ENCODE measurements at regions not wholly inside any gene's neighbourhood (a gene's known extent, or its start where the extent isn't known, plus 50 kb on each side); places are given as distances from the start of the nearest gene placed in this dataset.

DNA sequence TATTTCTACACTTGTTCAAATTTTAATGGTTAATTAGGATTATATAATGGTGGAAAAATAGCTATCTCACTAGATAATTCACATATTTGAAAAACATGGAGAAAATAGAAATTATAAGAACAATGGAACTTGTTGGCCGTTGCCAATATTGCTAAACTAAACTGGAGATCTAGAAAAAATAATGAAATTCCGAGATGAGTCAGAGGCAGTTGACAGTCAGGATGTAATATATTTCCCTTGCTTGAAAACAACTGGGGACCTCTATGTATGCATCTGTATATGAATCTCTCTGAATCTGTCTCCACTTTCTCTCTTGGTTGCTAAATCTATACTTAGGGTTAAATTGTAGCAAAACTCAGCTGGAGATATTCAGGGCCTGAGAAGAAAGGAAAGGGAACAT is 1108.2 kb upstream of the GJE1 start (continued):
- TF ChIP-seq ZNF121 (CRISPR knock-in tag; conservative IDR thresholded peaks at IDR 0.05) (no peak), ZNF124 (CRISPR knock-in tag; IDR thresholded peaks at IDR 0.05) (no peak), NFIC (IDR thresholded peaks at IDR 0.05) (no peak), HEY1 (CRISPR knock-in tag; IDR thresholded peaks at IDR 0.05; ENCODE audit: borderline replicate concordance) (no peak), ZNF76 (CRISPR knock-in tag; IDR thresholded peaks at IDR 0.05; ENCODE audit: borderline replicate concordance) (no peak)
- TF ChIP-seq, protein P1, sequence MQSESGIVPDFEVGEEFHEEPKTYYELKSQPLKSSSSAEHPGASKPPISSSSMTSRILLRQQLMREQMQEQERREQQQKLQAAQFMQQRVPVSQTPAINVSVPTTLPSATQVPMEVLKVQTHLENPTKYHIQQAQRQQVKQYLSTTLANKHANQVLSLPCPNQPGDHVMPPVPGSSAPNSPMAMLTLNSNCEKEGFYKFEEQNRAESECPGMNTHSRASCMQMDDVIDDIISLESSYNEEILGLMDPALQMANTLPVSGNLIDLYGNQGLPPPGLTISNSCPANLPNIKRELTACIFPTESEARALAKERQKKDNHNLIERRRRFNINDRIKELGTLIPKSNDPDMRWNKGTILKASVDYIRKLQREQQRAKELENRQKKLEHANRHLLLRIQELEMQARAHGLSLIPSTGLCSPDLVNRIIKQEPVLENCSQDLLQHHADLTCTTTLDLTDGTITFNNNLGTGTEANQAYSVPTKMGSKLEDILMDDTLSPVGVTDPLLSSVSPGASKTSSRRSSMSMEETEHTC (IDR thresholded peaks at IDR 0.05) = no peak

DNA sequence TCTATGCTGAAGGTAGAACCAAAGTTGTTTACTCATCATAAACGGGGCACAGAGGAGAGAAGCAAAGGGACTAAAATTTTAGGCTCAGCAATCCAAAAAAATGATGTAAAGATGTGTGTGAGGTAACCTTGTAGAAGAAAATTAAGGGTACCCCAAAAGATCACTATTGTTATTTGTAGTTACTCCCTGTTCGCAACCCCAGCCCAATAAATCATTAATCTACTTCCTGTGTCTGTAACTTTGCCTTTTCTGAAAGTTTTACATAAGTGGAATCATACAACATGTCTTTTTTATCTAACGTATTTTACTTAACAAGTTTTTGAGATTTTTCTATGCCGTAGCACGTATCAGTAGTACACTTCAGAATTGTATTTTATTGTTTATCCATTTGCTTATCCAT is 1114.8 kb upstream of the GJE1 start:
- Histone ChIP-seq H3K9me3 (replicated peaks; ENCODE audit: control insufficient read depth, insufficient read depth, low read depth, low read length) (no peaks in the 10 kb centered on the region), H3K9ac (ENCODE audit: insufficient read depth in 1 of 2, low read depth in 2 of 2, low read length in 2 of 2) (no peak overlapping the region), H2AFZ (ENCODE audit: low read depth, low read length) (no peak overlapping the region), H3K4me1 (replicated peaks in 1 of 2; ENCODE audit: control insufficient read depth in 2 of 2, insufficient read depth in 2 of 2, low read length in 2 of 2) (no peaks in the 10 kb centered on the region), H3K36me3 (ENCODE audit: control insufficient read depth, insufficient read depth, low read length) (no peaks in the 10 kb centered on the region), H3K4me2 (ENCODE audit: insufficient read depth, low read length) (no peak overlapping the region), H3K27me3 (ENCODE audit: control insufficient read depth in 2 of 2, insufficient read depth in 2 of 2, low read length in 2 of 2) (no peaks in the 10 kb centered on the region), H3K9me1 (ENCODE audit: control insufficient read depth, insufficient read depth, low read length) (no peaks in the 10 kb centered on the region), H3K79me2 (ENCODE audit: control insufficient read depth, insufficient read depth, low read length) (no peaks in the 10 kb centered on the region), H4K20me1 (replicated peaks; ENCODE audit: control insufficient read depth, insufficient read depth, low read length) (no peaks in the 10 kb centered on the region), H3K27ac (ENCODE audit: extremely low read depth, low read depth, low read length) (no peak overlapping the region), H3K4me3 (no peak overlapping the region)
- no TSS peak for BruUV-seq (replicated peaks)
- TF ChIP-seq, protein P2, sequence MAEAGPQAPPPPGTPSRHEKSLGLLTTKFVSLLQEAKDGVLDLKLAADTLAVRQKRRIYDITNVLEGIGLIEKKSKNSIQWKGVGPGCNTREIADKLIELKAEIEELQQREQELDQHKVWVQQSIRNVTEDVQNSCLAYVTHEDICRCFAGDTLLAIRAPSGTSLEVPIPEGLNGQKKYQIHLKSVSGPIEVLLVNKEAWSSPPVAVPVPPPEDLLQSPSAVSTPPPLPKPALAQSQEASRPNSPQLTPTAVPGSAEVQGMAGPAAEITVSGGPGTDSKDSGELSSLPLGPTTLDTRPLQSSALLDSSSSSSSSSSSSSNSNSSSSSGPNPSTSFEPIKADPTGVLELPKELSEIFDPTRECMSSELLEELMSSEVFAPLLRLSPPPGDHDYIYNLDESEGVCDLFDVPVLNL (CRISPR knock-in tag; IDR thresholded peaks at IDR 0.05; ENCODE audit: low read depth) = no peak
- no peak for TF ChIP-seq ZNF239 (CRISPR knock-in tag; IDR thresholded peaks at IDR 0.05)
- no peak for TF ChIP-seq ETV6 (IDR thresholded peaks at IDR 0.05; ENCODE audit: borderline replicate concordance in 1 of 2, low read depth in 2 of 2, low read length in 1 of 2)
- no peak for TF ChIP-seq ETV6 (CRISPR knock-in tag; IDR thresholded peaks at IDR 0.05; ENCODE audit: borderline replicate concordance)
- no peak for TF ChIP-seq ZNF217 (CRISPR knock-in tag; IDR thresholded peaks at IDR 0.05)
- TF ChIP-seq TFAM (CRISPR knock-in tag; conservative IDR thresholded peaks at IDR 0.05) = no peak
- in situ Hi-C loops (cut with MboI) (no loop called here), intact Hi-C loops (cut with micrococcal nuclease) (no loop called here)
- 1% methylated on average over 5 of the region's 5 CpGs for WGBS (ENCODE audit: insufficient coverage, low coverage, missing lambda C conversion rate)
- CTCF ChIA-PET (ENCODE audit: low intra/inter-chr PET ratio) = no interaction called here
- DNase-seq (ENCODE audit: extremely low read depth in 1 of 4, low spot score in 3 of 4) (no peak), FAIRE-seq (no peak), ATAC-seq (no peak)
- POLR2A ChIA-PET = no interaction called here

Measured in K562 (cell line).